Activated T-cell treated with anti-CD3 and anti-CD28 coated beads, Interleukin-2, amount 50 U/mL, for 4 hours (primary cell): ENCODE measurements at regions not wholly inside any gene's neighbourhood (a gene's known extent, or its start where the extent isn't known, plus 50 kb on each side); places are given as distances from the start of the nearest gene placed in this dataset.

ENCODE experiments used
- ATAC-seq, 2 donors: fragments of 200-7000 bp; cut with Tn5 transposase; one replicate each; pipeline ENCODE4 v1.10.0; 2021
- DNase-seq: peaks from one replicate; pipeline ENCODE4 v3.0.0-alpha.2; 2020
- H3K27me3 Mint-ChIP-seq: one replicate; pipeline ENCODE4 v1.8.0; 2021; ENCODE audit warnings: low read depth, mixed read lengths
- H3K36me3 Mint-ChIP-seq: one replicate; pipeline ENCODE4 v1.8.0; 2022; ENCODE audit warnings: mixed read lengths; ENCODE audit not compliant: insufficient read depth
- H3K4me1 Mint-ChIP-seq: one replicate; pipeline ENCODE4 v1.8.0; 2021; ENCODE audit warnings: low read depth, mixed read lengths
- H3K4me3 Mint-ChIP-seq: one replicate; pipeline ENCODE4 v1.8.0; 2021; ENCODE audit warnings: mild to moderate bottlenecking, moderate library complexity, mixed read lengths
- H3K9me3 Mint-ChIP-seq: one replicate; pipeline ENCODE4 v1.8.0; 2021; ENCODE audit warnings: mixed read lengths

DNA sequence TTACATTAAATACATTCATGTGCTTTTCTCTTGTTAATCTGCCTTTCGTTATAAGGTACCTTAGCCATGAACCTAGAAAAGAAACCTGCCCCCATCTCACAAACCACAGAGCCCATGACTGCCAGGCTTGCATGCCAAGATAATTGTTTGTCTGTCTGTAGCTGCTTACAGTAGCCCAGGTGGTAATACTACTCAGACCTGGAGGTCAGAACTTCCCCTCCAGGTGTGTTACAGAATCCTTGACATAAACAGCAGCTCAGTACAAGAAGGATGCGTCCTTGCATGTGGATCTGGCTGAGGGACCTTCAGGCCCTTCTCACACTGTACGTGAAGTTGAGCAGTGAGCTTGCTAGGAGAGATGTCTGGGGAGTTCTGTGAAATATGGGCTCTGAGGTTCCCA is 291.4 kb downstream of the CSNK1G3 start:
- Mint-ChIP-seq H3K4me1 (no peaks in the 10 kb centered on the region), H3K9me3 (no peaks in the 10 kb centered on the region), H3K4me3 (no peak overlapping the region), H3K27me3 (no peaks in the 10 kb centered on the region), H3K36me3 (no peaks in the 10 kb centered on the region)
- DNase-seq (no peak), ATAC-seq (no peak)

DNA sequence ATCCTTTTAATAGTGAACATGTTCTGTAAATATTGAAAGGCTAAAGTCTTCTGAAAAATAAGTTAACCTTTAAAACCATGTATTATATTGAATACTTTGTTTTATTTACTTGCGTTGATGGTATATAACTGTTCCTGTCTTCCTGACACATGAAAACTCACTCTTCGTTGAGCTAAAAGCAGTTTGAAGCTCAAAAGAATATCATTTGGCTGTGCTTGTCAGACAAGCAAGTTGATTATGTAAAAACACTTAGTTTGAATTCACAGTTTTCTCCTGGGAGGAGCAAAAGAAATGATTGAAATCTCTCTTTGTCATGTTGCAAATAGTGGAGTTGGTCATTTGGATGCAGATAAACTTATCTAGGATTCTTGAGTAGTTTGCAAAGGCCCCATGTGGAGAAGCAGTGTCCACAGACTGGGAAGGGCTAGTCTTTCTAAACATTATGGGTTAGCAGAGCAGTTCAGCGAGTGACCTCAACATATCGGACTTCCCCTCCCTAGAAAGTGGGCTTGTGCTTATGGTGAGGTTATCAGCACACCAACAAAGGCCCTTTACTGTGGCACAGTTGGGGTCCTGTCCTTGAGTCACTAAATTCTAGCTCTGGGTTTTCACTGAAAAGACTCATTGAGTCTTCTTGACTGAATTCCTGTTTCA is 290.4 kb downstream of the CSNK1G3 start:
- no peak overlapping the region for H3K4me3 Mint-ChIP-seq
- ATAC-seq = no peak
- no peaks in the 10 kb centered on the region for H3K27me3 Mint-ChIP-seq
- H3K36me3 Mint-ChIP-seq = no peaks in the 10 kb centered on the region
- no peak for DNase-seq
- H3K9me3 Mint-ChIP-seq = no peaks in the 10 kb centered on the region
- no peaks in the 10 kb centered on the region for H3K4me1 Mint-ChIP-seq

DNA sequence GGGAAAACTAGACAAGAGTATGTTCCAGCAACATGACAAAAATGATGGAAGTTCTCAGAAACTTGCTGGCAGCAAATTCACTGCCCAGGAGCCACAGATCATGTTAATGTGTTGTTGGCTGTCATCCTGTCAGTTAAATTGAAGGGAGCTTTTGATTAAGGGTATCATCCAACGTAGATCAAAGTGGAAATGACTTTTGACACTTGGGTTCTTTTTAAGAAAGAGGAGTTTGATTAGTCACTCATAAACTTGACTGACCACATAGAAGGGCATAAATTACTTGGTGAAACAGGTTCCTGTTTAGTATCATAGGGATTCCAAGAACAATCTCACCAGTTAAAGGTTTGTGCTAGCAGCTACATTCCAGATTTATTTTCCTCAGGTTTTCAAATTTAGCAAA is 288.7 kb downstream of the CSNK1G3 start:
- no peaks in the 10 kb centered on the region for H3K36me3 Mint-ChIP-seq

DNA sequence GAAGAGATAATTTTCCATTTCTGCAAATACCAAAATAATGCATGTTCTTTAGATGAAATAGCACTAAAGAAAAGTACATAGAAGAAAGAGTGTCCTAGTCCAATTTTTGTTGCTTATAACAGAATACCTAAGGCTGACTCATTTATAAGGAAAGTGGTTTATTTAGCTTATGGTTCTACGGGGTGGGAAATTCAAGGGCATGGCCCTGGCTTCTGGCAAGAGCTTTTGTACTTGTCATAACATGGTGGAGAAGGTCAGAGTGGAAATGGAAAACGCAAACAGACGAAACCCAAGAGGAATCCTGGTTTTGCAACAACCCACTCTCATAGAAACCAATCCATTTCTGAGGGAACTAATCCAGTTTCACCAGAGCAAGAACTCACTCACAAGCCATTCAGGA is 283.7 kb downstream of the CSNK1G3 start:
- no peaks in the 10 kb centered on the region for H3K9me3 Mint-ChIP-seq
- ATAC-seq (no peak), DNase-seq (no peak)
- H3K4me3 Mint-ChIP-seq = no peak overlapping the region
- H3K36me3 Mint-ChIP-seq = no peaks in the 10 kb centered on the region
- no peaks in the 10 kb centered on the region for H3K4me1 Mint-ChIP-seq
- peaks cover 2% of the 10 kb centered on the region for H3K27me3 Mint-ChIP-seq

More for the DNA sequence above, 288.7 kb downstream of the CSNK1G3 start:
- ATAC-seq = no peak
- H3K27me3 Mint-ChIP-seq = peaks cover 2% of the 10 kb centered on the region
- no peaks in the 10 kb centered on the region for H3K9me3 Mint-ChIP-seq
- no peak overlapping the region for H3K4me3 Mint-ChIP-seq
- DNase-seq = no peak
- H3K4me1 Mint-ChIP-seq = no peaks in the 10 kb centered on the region

DNA sequence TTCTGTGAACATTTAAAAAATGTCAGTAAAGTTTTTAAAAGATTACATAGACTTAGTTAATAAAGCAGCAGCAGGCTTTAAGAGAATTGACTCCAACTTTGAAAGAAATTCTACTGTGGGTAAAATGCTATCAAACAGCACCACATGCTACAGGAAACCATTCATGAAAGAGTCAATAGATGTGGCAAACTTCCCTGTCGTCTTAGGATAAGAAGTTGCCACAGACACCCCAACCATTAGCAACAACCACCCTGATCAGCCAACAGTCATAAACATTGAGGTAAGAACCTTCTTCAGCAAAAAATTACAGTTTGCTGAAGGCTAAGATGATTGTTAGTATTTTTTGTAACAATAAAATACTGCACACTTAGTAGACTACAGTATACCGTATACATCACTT is 278.2 kb downstream of the CSNK1G3 start:
- Mint-ChIP-seq H3K4me3 (no peak overlapping the region), H3K4me1 (no peaks in the 10 kb centered on the region), H3K9me3 (peaks cover 12% of the 10 kb centered on the region), H3K36me3 (no peaks in the 10 kb centered on the region), H3K27me3 (no peaks in the 10 kb centered on the region)
- no peak for DNase-seq
- ATAC-seq = no peak

DNA sequence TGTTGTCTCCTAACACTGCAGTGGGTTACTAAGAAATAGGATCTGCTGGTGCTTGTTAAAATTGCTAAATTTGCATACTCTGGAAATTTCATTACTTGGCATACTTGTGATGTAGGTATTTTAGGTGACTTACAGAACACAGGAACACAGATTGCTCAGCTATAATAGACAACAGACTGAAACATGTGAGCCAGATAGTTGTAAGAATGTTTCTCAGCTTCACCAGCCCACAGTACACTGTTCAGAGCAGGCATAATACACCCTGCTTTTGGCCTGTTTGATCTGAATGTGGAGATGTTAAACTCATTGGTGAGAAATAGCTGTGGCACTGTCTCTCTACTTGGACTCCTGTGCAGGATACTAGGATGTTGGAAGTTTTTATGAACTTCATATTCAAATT is 275.7 kb downstream of the CSNK1G3 start:
- peaks cover 12% of the 10 kb centered on the region for H3K9me3 Mint-ChIP-seq
- no peaks in the 10 kb centered on the region for H3K36me3 Mint-ChIP-seq
- H3K4me3 Mint-ChIP-seq = no peak overlapping the region
- no peak for DNase-seq
- no peaks in the 10 kb centered on the region for H3K4me1 Mint-ChIP-seq
- H3K27me3 Mint-ChIP-seq = no peaks in the 10 kb centered on the region
- no peak for ATAC-seq

DNA sequence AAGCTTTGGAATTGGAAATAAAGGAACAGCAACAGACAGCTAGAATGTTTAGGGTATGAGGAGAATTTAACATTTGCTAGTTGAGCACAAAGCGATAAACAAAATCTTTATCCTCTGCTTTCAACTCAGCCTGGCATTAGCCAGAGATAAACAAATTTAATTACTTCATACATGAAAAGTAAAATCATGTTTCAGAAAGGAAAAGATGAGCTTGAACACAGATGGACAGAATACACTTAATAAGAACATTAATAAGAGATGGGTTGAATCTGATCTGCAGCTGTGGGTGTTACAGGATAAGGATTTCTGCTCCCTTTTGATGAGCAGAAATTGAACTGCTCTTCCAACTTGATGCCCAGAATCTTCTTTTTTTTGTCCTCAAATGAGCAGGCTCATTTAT is 275.2 kb downstream of the CSNK1G3 start:
- Mint-ChIP-seq H3K4me3 (no peak overlapping the region), H3K36me3 (no peaks in the 10 kb centered on the region), H3K4me1 (no peaks in the 10 kb centered on the region), H3K27me3 (no peaks in the 10 kb centered on the region), H3K9me3 (peaks cover 12% of the 10 kb centered on the region)
- no peak for ATAC-seq
- no peak for DNase-seq

DNA sequence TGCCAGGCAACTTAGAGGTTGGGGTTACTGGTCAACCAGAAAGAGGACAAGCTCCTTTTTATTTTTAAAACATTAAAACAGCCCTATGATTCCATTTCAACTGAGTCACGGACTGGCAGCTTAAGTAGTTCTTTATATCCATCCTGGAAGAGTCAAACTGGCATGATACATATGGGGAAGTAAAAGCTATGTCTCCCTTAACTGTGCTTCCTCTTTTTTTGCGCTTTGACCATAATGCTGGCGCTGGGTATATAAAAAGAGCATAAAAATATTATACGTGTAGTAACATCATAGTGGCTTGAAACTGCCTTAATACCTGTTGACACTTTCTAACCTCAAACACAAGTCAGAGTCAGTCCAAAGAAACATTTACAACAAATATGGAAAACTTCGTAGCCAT is 274.4 kb downstream of the CSNK1G3 start:
- H3K4me3 Mint-ChIP-seq = no peak overlapping the region
- no peaks in the 10 kb centered on the region for H3K36me3 Mint-ChIP-seq
- no peaks in the 10 kb centered on the region for H3K4me1 Mint-ChIP-seq
- H3K9me3 Mint-ChIP-seq = peaks cover 12% of the 10 kb centered on the region
- ATAC-seq = no peak
- no peaks in the 10 kb centered on the region for H3K27me3 Mint-ChIP-seq
- DNase-seq = no peak

DNA sequence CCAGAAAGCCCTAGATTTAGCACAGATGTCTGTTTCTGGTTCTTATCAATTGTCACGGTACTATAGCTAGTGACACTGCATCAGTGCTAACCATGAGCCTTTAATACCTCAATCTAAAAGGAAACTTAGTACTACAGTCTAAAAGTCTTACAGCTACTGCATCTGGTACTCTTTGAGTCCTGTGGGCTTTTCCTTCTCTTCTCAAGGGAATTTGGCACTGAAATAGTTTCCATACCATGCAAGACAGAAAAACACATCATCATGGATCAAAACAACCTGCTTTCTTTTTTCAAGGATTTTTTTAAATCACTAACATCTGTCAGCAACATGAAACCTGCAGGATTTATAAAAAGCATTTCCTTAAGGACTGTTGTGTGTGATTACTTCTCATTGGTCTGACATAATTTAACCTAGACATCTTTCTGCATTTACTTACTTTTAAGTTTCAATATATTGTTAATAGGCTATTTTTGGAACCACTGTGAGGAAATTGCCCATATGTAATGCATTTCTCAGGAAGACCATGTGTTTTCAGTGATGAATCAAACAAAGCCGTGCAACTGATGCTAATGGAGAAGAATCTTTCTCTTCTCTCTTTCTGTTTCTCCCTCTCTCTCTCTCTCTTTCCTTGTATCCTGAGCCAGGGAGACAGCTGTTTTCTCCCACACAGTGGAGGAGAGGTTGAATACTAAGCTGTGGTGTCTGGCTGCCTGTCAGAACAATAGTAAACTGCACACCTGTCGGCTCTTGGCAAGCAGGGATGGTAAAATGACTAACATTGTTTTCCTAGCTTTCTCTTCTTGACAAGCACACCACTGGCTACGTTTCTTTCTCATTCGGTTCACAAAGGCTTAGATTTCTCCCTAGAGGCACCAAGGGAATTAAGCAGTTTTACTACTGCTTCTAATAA is 273.4 kb downstream of the CSNK1G3 start:
- H3K27me3 Mint-ChIP-seq = no peaks in the 10 kb centered on the region
- no peak overlapping the region for H3K4me3 Mint-ChIP-seq
- no peaks in the 10 kb centered on the region for H3K4me1 Mint-ChIP-seq
- H3K9me3 Mint-ChIP-seq = peaks cover 12% of the 10 kb centered on the region
- ATAC-seq = no peak
- no peak for DNase-seq
- H3K36me3 Mint-ChIP-seq = no peaks in the 10 kb centered on the region

DNA sequence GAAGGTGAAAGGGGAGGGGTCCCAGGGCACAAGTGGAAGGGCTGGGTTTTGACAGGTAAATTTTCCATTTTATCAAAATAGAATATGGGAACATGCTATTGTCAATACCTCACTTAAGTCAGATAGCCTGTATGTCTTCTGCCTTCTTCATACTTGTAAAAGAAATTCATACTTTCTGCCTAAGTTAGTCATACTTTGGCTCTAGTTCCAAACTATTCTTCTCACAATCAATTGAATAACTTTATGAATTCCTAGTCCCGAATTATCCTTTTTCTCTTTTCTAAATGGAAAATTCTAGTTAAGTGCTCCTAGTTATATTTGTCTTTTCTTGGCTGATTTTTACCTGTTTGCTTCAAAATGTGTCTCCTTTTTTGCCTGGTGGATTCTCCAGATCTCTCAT is 271.4 kb downstream of the CSNK1G3 start:
- Mint-ChIP-seq H3K4me3 (no peak overlapping the region), H3K9me3 (no peaks in the 10 kb centered on the region), H3K36me3 (no peaks in the 10 kb centered on the region), H3K4me1 (no peaks in the 10 kb centered on the region), H3K27me3 (no peaks in the 10 kb centered on the region)
- DNase-seq (no peak), ATAC-seq (no peak)

DNA sequence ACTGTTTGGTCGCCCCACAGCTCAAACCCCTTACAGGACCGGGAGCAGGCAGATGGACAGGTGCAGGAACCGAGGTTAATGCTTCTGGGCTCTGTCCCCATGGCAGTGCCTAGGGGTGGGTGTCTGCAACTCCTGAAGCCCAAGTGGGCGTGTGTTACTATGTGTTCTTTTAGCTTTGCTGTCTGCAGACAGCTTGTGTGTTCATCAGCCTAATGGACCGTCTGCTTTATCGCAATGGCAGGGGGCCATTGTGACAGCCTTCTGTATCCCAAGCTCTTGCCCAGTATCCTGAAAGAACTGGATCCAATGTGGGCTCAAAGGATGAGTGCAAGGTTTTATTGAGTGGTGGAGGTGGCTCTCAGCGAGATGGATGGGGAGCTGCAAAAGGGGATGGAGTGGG is 266.7 kb downstream of the CSNK1G3 start:
- Mint-ChIP-seq H3K4me3 (no peak overlapping the region), H3K9me3 (no peaks in the 10 kb centered on the region), H3K36me3 (no peaks in the 10 kb centered on the region), H3K27me3 (no peaks in the 10 kb centered on the region), H3K4me1 (no peaks in the 10 kb centered on the region)
- ATAC-seq = no peak
- no peak for DNase-seq

DNA sequence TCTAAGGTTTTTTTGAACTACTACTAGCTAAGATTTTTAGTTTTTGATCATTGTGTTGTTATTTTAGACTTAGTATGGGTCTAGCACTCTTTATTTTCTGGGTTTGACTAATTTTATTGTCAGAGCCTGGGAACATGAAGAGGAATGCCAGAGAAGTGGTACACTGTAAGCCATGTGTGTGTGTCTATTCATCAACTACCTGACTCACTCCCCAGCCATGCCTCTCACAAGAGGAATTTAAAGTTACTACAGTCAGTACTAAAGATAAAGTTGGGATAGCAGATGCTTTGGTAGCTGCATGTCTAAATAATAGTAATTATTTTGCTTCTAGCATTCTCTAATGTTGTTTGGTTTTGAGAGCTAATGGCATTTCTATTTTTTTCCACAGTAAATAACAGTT is 264.8 kb downstream of the CSNK1G3 start:
- no peak for ATAC-seq
- no peaks in the 10 kb centered on the region for H3K27me3 Mint-ChIP-seq
- H3K4me1 Mint-ChIP-seq = no peaks in the 10 kb centered on the region
- H3K36me3 Mint-ChIP-seq = no peaks in the 10 kb centered on the region
- no peaks in the 10 kb centered on the region for H3K9me3 Mint-ChIP-seq
- no peak overlapping the region for H3K4me3 Mint-ChIP-seq
- DNase-seq = no peak

DNA sequence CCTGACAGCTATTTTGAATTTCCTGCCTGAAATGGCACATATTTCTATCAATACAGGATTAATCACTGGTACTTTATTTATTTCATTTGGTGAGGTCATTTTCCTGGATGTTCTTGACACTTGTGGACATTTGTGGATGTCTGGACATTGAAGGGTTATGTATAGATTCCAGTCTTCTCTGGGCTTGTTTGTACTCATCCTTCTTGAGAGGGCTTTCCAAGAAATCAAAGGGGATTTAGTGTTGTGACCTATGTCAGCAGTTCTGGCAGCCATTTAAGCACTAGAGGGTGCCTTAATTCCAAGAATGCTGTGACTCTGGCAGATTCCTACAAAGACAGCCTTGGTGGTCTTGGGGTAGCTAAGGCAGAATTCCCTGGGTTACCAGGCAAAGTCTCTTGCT is 259.7 kb downstream of the CSNK1G3 start:
- ATAC-seq (no peak), DNase-seq (no peak)
- H3K9me3 Mint-ChIP-seq = no peaks in the 10 kb centered on the region
- H3K4me3 Mint-ChIP-seq = no peak overlapping the region
- H3K27me3 Mint-ChIP-seq = no peaks in the 10 kb centered on the region
- H3K4me1 Mint-ChIP-seq = no peaks in the 10 kb centered on the region
- H3K36me3 Mint-ChIP-seq = no peaks in the 10 kb centered on the region

DNA sequence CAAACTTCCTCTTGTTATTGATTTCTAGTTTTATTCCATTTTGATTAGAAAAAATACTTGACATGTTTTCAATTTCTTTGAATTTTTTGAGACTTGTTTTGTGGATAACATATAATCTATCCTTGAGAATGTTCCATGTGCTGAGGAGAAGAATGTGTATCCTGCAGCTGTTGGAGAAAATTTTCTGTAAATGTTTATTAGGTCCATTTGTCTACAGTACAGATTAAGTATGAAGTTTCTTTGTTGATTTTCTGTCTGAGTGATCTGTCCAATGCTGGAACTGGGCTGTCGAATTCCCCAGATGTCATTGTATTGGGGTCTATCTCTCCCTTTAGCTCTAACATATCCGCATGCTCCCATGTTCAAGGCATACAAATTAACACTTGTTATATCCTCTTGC is 251.2 kb downstream of the CSNK1G3 start:
- Mint-ChIP-seq H3K36me3 (no peaks in the 10 kb centered on the region), H3K4me3 (no peak overlapping the region), H3K9me3 (peaks cover 17% of the 10 kb centered on the region), H3K27me3 (no peaks in the 10 kb centered on the region), H3K4me1 (no peaks in the 10 kb centered on the region)
- DNase-seq (no peak), ATAC-seq (no peak)

DNA sequence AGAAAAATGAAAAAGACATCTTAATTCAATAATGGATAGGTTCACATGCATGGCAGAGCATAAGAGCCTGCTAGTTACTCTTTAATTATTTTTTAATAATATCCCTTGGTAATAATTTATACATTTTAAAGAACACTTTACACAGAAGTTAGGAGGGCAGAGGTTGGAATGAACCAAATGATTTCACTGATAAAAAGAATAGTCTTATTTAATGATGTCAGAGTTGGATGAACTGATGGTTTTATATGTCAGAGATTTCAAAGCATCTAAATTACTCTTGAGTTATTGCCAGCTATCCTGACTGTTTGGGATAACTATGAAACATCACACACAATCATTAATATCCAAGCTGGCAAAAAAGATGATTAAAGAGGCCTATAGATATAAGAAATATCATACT is 244.8 kb downstream of the CSNK1G3 start:
- DNase-seq (no peak), ATAC-seq (no peak)
- H3K36me3 Mint-ChIP-seq = no peaks in the 10 kb centered on the region
- H3K4me1 Mint-ChIP-seq = no peaks in the 10 kb centered on the region
- peaks cover 3% of the 10 kb centered on the region for H3K9me3 Mint-ChIP-seq
- H3K4me3 Mint-ChIP-seq = no peak overlapping the region
- no peaks in the 10 kb centered on the region for H3K27me3 Mint-ChIP-seq
